ENCODE measurements at regions not wholly inside any gene's neighbourhood (a gene's known extent, or its start where the extent isn't known, plus 50 kb on each side); places are given as distances from the start of the nearest gene placed in this dataset.
A peak's percentile ranks its signal among the peaks of the same experiment; 100 is the strongest.
"Not testable (repeated sequence)": the region's sequence is repeated elsewhere in the genome, so short reads cannot be mapped to it uniquely, and the experiment has no call there.

DNA sequence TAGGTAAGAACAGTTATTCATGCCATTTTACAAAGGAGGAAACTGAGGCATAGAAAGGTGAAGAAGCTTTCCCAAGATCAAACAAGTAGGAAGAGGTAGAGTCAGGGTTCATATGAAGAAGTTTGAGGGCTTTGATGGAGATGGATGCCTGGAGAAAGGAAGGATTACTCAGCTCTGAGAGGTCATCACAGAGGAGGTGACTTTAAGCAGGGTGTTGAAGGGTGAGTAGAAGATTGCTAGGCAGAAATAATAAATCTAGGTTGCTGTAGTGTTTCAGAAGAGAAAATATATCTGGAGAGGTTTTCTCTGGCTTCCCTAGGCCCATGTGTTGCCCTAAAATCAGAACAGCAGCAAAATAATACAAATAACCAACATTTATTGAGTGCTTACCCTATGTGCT lies 196.3 kb downstream of the PALM2AKAP2 start:
- DNase-seq (ENCODE audit: low spot score): no peak

DNA sequence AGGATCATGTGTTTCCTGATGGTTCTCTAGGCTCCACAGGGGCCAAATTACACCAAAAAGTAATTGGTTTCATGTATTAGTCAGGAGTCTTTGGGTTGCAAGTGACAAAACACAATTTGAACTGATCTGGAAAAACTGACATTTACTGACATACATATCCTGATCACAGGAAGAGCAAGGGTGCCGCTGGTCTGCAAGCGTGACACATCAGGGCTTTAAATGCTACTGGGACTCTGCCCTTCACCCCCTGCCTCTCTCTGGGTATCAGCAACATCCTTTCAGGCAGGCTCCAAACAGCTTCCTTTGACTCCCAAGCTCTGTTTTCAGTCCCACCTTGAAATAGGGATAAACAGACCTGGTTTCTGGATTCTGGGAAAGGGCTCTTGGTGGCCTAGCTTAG lies 197.5 kb downstream of the PALM2AKAP2 start:
- DNase-seq (ENCODE audit: low spot score): no peak

DNA sequence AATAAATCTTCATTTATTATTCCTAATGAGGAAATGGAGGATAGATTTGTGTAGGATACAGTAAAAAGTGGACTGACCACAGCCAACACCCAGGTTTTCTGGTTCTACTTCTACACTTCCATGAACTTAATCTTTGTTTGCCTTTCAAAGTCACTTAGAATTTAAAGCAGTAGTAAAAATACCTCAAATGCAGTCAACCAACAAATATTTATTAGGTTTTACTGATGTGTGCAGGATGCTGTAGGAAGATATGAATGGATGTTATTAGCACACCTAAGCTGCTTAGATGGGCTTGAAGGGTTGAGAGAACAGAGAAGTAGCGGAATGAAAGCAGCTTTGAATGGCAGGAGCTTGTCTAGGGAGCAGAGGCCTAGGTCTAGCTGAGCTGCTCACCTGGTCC lies 201.1 kb downstream of the PALM2AKAP2 start:
- DNase-seq (ENCODE audit: low spot score): no peak

- no peak for DNase-seq (ENCODE audit: low spot score)
Measured at GRCh38 chr9:109986521-109986991, 206.6 kb downstream of the PALM2AKAP2 start.

- DNase-seq (ENCODE audit: low spot score): no peak
Measured at GRCh38 chr9:109989296-109989695, 209.3 kb downstream of the PALM2AKAP2 start.

DNA sequence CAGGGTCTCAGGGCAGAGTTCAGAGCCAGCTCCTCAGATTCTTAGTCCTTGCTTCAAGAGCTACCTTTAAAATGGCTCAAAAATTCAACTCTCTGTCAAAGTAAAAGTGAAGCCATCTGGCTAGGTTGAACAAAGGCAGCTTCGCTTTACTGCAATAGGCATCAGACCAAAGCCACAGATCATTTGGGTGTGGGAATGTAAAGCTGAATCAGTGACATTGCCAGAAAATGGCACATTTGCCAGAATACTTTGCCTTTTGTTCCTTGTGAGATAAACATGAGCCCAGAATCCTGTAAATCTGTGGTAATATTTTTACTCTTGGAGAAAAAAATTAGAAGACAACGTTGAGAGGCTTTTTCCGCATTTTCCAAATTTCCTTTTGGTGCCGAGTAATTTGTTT lies 210.5 kb downstream of the PALM2AKAP2 start:
- DNase-seq (ENCODE audit: low spot score): no peak

GRCh38 chr9:109992293-109992692 lies 212.3 kb downstream of the PALM2AKAP2 start:
- no peak for DNase-seq (ENCODE audit: low spot score)

DNA sequence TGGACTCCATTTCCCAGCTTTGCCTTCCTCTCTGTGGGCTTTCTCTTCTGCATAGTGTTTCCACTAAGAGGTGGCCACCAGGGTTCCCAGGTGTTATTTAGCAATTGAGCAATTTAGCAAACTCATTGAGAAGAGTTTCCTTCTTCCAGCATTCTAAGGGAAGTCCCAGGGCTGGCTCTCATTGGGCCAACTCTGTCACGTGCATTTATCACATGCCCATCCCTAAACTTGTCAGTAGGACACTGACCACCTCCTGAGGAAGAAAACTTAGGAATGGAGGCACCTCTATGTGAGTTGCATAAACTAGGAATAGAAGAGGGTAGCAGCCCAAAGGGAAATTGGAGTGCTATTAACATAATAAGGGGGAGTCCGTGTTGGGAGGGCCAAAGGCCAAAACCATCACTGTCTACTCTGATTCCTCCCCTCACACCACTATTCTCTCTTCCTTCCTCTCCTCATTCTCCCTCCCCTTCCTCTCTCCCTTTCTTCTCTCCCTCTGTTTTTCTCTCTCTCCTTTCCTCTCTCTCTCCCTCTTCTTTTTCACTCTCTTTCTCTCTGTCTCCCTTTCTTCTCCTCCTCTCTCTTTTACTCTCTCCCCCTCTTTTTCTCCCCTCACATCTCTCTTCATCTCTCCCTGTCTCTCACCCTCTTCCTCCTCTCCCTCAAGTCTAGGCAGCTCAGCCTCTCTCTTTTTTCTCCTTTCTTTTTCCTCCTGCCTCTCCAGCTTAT lies 213.4 kb downstream of the PALM2AKAP2 start:
- no peak for DNase-seq (ENCODE audit: low spot score)

DNA sequence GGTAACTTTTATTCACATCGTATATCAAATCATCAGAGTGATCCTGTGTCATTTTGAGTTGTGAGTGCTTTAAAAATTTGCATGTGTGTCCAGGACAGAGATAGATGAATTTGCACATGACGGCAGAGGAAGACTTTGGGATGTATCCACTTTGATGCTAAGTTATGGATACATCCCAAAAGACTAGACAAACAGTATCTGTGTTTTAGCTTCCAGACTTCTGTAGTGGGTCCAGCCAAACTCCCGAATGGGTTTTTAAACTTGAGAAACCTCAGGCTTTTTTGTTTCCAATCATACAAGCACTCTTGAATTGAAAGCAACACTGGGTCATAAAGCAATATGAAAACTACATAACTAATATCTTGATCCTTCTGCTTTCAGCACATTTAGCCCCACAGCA lies 213.8 kb downstream of the C9orf152 start:
- no peak for DNase-seq (ENCODE audit: low spot score)

- DNase-seq (ENCODE audit: low spot score): no peak
Measured at GRCh38 chr9:109996936-109997580, 210.9 kb downstream of the C9orf152 start.

GRCh38 chr9:109997682-109998081 lies 210.3 kb downstream of the C9orf152 start:
- no peak for DNase-seq (ENCODE audit: low spot score)

DNA sequence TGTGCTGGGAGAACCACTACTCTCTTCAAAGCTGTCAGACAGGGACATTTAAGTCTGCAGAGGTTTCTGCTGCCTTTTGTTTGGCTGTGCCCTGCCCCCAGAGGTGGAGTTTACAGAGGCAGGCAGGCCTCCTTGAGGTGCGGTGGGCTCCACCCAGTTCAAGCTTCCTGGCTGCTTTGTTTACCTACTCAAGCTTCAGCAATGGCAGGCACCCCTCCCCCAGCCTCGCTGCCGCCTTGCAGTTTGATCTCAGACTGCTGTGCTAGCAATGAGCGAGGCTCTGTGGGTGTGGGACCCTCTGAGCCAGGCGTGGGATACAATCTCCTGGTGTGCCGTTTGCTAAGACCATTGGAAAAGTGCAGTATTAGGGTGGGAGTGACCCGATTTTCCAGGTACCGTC lies 202.4 kb downstream of the C9orf152 start:
- not testable (repeated sequence) for DNase-seq (ENCODE audit: low spot score)

GRCh38 chr9:110006657-110007056 lies 201.3 kb downstream of the C9orf152 start:
- no peak for DNase-seq (ENCODE audit: low spot score)

DNA sequence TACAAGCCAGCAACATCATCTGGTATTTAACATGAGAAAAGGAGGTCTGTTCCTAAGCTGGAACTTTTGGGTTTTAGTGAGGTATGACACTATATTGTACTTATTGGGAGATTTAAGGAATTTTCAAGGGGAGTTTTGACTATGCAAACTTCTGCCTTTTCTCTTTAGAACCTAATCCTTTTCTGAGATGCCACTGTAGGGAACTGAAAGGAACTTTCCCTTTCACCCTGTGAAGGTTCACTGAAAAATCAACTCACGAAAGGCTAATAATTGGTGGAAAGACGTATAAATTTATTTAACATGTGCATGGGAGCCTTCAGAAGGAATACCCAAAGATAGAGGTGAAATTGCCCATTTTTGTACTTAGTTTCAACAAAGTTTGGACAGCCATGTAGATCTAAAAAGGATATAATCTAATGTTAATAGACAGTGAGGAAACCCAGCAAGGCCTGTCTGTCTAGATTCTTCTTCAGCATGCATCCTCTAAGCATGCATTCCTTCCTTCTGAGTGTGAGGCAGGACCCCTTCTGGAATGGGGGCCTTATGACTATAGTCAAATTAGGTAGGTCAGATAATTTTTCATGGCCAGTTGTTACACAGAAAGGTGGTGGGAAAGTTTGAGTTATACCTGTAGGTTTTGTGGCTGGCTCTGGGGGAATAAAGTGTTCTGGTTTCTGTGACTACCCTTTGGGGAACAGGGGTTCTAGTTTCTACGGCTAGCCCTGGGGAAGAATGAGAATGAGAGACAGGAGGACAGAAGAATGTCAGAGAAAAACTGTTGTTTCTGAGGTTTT lies 200.3 kb downstream of the C9orf152 start:
- no peak for DNase-seq (ENCODE audit: low spot score)

DNA sequence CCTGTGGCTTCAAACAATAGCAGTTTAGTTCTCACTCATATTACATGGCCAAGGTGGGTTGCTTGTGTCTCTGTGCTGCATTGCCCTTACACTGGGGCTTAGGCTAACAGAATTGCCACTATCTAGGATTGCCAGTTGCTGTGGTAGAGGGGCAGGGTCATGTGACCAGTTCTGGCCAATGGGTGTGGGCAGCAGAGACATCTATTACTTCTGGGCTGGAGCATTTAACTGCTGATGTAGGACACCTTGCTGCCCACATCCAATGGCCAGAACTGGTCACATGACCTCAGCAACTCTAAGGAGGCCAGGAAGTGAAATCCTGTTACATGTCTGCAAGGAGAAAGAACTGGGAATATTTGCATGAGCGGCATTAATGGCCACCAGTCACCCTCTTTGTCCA lies 199.3 kb downstream of the C9orf152 start:
- DNase-seq (ENCODE audit: low spot score): no peak

- DNase-seq (ENCODE audit: low spot score): no peak
Measured at GRCh38 chr9:110011628-110012320, 196.2 kb downstream of the C9orf152 start.

DNA sequence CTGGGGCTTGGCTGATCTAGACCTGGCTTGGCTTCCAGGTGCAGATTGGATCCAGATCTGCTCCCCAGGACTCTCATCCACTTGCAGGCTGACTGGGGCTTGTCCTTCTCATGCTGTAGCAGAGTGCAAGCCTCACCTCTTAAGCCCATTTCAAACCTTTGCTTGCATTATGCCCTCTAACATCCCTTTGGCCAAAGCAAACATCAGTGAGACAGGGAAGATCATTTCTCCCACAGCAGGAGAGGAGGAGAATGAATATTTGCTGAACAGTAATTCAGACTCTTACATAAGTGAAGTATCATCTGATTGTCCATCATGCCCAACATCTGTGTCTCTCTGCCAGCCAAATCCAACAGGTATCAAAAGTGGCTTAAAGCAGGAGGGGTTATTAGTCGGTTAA lies 194.9 kb downstream of the C9orf152 start:
- no peak for DNase-seq (ENCODE audit: low spot score)

GRCh38 chr9:110015759-110016158 lies 192.2 kb downstream of the C9orf152 start:
- DNase-seq (ENCODE audit: low spot score): no peak

- DNase-seq (ENCODE audit: low spot score): no peak
Measured at GRCh38 chr9:110016340-110016739, 191.6 kb downstream of the C9orf152 start.

- DNase-seq (ENCODE audit: low spot score): not testable (repeated sequence)
Measured at GRCh38 chr9:110020216-110020615, 187.7 kb downstream of the C9orf152 start.

DNA sequence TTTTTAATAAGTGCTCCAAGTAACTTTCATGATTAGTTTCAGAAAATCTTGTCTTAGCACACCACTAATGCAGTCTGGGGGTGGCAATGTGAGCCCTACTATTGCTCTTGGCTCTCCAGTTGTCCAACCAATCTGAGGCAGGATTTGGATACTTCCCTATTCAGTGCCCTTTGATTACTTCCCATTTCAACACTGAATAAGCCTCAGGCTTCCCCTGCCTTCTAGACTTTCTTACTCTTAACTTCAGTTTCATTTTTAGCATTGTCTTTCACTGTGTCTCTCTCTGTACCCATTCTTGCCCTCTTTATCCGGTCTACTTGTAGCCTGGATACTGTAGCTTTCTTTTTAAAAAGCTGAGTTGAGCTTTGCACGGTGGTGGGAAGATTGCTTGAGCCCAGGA lies 186.1 kb downstream of the C9orf152 start:
- peak; percentile 35 for DNase-seq (ENCODE audit: low spot score)

- DNase-seq (ENCODE audit: low spot score): not testable (repeated sequence)
Measured at GRCh38 chr9:110023221-110023620, 184.7 kb downstream of the C9orf152 start.
